Stimulated activated CD4-positive, alpha-beta T cell treated with anti-CD3 and anti-CD28 coated beads, Interleukin-12 subunit alpha, Interleukin-12 subunit beta, amount 100 ng/mL, for 48 hours (primary cell): ENCODE measurements at regions not wholly inside any gene's neighbourhood (a gene's known extent, or its start where the extent isn't known, plus 50 kb on each side); places are given as distances from the start of the nearest gene placed in this dataset.

Source experiments
- DNase-seq, 3 donors: peaks; one replicate each; pipeline ENCODE4 v3.0.0-alpha.2; 2020; ENCODE audit warnings: low read depth in 2 of 3, low spot score in 1 of 3

- DNase-seq = no peak
Measured at GRCh38 chr1:95427525-95427924, 193.5 kb downstream of the RWDD3 start.

- no peak for DNase-seq
Measured at GRCh38 chr1:95431235-95431634, 197.2 kb downstream of the RWDD3 start.

- no peak for DNase-seq
Measured at GRCh38 chr1:95435611-95436010, 201.6 kb downstream of the RWDD3 start.

GRCh38 chr1:95437011-95437410, 203.0 kb downstream of the RWDD3 start:
- no peak for DNase-seq

- no peak for DNase-seq
Measured at GRCh38 chr1:95437781-95438180, 203.8 kb downstream of the RWDD3 start.

GRCh38 chr1:95438218-95438948, 204.4 kb downstream of the RWDD3 start:
- DNase-seq = no peak

GRCh38 chr1:95440511-95440910, 206.5 kb downstream of the RWDD3 start:
- no peak for DNase-seq

GRCh38 chr1:95449516-95449915, 215.5 kb downstream of the RWDD3 start:
- DNase-seq = no peak

- no peak for DNase-seq
Measured at GRCh38 chr1:95451054-95451453, 217.0 kb downstream of the RWDD3 start.

- DNase-seq = no peak
Measured at GRCh38 chr1:95451904-95452303, 217.9 kb downstream of the RWDD3 start.

GRCh38 chr1:95453053-95453452, 219.0 kb downstream of the RWDD3 start:
- DNase-seq = no peak

GRCh38 chr1:95467036-95467435, 233.0 kb downstream of the RWDD3 start:
- DNase-seq = no peak

GRCh38 chr1:95475686-95476457, 241.9 kb downstream of the RWDD3 start:
- DNase-seq = no peak

- no peak for DNase-seq
Measured at GRCh38 chr1:95496307-95496706, 262.3 kb downstream of the RWDD3 start.

- no peak for DNase-seq
Measured at GRCh38 chr1:95496773-95497172, 262.8 kb downstream of the RWDD3 start.

GRCh38 chr1:95497566-95497965, 263.6 kb downstream of the RWDD3 start:
- DNase-seq = no peak

- DNase-seq = no peak
Measured at GRCh38 chr1:95503278-95504030, 269.4 kb downstream of the RWDD3 start.

GRCh38 chr1:95504321-95504720, 270.3 kb downstream of the RWDD3 start:
- no peak for DNase-seq

GRCh38 chr1:95506736-95507414, 272.9 kb downstream of the RWDD3 start:
- DNase-seq = no peak

- DNase-seq = no peak
Measured at GRCh38 chr1:95509989-95510388, 276.0 kb downstream of the RWDD3 start.

GRCh38 chr1:95512925-95513324, 278.9 kb downstream of the RWDD3 start:
- no peak for DNase-seq
